ENCODE measurements at regions not wholly inside any gene's neighbourhood (a gene's known extent, or its start where the extent isn't known, plus 50 kb on each side); places are given as distances from the start of the nearest gene placed in this dataset.
"Not testable (repeated sequence)": the region's sequence is repeated elsewhere in the genome, so short reads cannot be mapped to it uniquely, and the experiment has no call there.

DNA sequence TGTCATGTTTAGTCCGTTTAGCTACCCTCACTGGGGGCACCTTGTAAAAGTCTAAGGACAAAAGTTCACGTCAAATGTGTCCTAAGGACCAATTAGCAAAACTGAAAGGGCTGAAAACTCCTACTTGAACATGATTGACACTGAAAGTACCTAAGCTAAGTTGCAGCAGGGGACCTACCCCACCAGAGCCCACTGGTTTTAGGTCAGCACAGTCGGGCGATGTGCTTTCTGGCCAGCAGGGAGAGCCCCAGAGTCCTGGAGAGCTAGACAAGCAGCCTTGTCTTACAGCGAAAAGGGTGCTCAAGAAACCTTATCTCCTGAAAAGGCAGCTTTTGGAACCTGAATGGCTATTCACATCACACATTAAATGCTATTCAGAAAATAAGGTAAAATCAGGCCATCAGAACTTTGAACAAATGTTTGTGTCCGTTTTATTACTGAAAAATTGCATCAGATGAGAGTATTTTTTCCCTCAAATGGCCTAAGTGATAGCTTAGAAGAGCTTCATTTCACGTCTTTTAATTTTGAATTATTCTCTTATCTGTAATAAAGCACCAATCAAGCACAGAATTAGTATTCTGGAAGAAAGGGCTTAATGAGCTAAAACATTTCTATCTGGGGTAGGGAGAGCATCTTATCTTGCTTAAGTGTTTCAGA lies 52.2 kb upstream of the MKI67 start:
- no peak for DNase-seq

GRCh38 chr10:128180843-128181242 lies 54.6 kb upstream of the MKI67 start:
- no peak for DNase-seq

DNA sequence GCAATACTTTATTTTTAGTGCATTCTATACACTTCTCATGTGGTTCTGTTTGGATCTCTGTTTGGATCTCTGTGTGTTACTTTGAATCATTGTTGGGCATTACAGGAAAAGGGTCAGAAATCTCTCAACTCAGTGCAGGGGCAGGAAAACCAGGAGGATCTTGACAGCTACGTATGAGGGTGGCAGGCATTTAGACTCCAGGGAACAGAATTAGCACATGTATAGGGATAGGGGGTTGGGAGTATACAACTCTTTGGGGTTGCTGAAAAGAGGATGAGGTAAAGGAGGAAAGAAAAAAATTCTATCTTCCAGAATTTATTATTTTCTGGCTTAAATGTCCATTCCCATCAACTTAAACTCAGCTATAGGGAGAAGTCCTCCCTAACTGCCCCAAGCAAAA lies 59.4 kb upstream of the MKI67 start:
- DNase-seq: no peak

GRCh38 chr10:128186959-128187787 lies 61.0 kb upstream of the MKI67 start:
- DNase-seq: no peak

DNA sequence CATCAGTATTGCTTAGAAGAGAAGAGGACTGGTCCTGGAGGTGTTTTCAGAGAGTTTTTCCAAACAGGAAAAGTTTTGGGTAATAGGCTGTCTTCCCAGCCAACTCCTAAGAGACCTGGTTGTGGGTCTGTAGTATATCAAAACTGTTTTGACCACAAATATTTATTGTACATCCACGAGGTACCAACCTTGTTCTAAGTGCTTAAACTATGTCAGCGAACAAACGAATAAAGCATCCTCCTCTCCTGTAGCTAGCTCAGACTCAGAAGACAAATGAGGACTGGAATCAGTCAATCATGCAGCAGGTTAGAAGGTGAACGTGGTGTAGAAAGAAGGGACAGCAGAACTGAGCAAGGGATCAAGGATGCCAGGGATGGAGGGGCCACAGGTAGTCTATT lies 61.6 kb upstream of the MKI67 start:
- no peak for DNase-seq

DNA sequence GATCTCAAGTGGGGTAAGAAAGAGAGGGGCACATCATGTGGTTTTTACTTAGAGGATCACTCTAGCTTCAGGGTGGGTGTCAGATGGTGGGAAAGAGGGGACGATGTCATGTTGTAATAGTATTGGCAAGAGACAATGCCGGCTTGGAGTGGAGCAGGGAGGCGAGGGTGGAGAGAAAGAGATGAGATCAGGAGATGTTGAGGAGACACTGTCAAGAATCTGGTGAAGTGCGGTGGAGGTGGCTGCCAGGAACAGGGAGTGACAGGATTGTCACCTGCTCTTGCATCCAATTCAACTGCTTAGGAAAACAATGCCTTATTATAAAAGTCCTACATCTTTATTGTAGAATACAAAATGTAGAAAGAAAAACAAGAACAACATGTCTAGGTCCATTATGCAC lies 63.0 kb upstream of the MKI67 start:
- DNase-seq: no peak

DNA sequence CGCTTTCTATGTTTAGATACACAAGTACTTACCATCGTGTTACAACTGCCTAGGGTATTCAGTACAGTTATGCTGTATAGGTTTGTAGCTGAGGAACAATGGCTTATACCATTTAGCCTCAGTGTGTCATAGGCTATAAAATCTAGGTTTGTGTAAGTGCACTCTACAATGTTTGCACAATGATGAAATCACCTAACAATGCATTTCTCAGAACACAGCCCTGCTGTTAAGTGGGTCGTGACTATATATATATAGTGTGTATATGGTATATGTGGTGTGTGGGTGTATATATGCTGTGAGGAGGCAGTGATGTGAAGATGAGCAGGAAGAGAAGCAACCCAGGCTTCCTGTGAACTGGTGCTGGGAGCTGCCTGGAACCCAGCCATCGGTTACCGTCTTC lies 65.6 kb upstream of the MKI67 start:
- DNase-seq: no peak

- DNase-seq: not testable (repeated sequence)
These were observed 75.6 kb upstream of the MKI67 start for GRCh38 chr10:128201826-128202225.

DNA sequence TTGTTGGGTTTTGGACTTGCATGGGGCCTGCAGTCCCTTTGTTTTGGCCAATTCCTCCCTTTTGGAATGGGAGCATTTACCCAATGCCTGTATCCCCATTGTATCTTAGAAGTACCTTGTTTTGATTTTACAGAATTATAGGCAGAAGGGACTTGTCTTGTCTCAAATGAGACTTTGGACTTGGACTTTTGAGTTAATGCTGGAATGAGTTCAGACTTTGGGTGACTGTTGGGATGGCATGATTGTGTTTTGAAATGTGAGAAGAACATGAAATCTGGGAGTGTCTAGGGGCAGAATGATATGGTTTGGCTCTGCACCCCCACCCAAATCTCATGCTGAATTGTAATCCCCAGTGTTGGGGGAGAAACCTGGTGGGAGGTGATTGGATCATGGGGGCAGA lies 76.8 kb upstream of the MKI67 start:
- DNase-seq: no peak

- DNase-seq: not testable (repeated sequence)
These were observed 79.4 kb upstream of the MKI67 start for GRCh38 chr10:128205591-128205990.

GRCh38 chr10:128206676-128207075 lies 80.5 kb upstream of the MKI67 start:
- no peak for DNase-seq

DNA sequence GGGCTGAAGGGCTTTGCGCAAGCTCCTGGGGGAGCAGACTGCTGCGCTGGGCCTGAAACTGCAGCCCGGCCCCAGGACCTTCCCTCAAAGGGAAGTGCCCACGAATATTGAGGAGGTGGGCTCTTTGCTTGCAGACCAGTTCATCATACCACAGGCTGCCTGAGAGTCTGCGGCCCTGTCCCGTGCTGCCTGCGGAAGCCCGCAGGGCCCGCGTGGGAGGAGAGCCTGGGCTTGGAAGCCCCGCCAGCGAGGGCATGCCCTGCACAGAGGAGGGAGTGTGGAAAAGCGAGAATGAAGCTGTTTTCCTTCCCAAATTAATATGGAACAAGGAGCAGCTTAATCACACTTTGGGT lies 83.6 kb upstream of the MKI67 start:
- no peak for DNase-seq

DNA sequence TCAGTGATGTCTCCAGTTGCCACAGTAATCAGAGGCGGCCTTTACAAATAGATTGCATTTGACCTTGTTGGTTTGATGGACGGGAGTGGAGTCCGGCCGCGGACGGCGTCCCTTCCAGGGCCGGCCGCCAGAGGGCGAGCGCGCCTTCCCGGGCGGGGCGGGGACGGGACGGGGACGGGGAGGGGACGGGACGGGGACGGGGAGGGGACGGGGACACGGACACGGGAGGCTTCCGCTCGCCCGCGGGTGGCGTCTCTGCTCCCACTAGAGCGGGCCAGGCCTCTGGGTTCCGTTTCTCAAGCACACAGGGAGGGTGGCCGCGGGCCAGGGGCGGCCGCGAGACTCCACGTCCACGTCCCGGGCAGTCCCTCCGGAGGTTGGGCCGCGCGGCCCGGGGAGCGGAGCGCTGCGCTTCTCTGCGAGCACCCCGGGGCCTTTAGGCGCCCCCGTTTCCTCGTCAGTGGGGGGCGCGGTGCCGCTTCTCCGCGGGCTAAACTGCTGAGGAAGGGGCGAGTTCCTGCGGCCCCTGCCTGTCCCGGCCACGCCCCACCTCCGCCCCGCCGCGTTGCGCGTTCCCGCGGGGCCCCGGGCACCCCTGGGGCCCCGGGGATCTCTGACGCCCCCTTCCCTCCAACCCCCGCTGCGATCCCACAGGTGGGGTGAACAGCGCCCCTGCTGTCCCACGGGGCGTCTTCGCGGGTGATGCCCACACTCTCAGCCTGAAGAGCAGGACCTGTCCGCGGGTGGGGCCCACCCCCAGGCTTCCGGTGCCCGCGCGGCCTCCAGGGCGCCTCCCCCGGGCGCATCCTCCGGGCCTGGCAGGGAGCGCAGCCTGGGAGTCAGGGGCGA lies 84.2 kb upstream of the MKI67 start:
- DNase-seq: peak; percentile 16

DNA sequence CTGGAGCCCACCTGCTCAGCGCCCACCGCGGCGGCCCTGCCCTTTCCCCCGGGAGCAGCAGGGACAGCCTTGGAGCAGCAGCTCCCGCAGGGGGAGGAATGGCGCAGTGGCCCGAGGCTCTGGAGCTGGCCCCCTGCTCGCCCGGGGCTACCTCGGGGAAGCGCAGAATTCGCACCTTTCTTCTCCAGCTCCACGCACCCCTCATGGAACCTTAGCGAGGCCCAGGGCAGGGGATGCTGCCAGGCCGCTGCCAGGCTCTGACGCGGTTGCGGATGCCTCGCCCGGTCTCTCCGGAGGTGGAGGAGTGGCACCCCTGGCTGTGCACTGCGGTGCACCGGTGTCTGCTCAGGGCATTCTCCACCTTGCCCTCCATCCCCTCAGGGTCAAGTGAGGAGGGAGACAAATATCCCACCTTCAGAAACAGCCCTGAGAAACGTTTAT lies 84.9 kb upstream of the MKI67 start:
- DNase-seq: no peak

DNA sequence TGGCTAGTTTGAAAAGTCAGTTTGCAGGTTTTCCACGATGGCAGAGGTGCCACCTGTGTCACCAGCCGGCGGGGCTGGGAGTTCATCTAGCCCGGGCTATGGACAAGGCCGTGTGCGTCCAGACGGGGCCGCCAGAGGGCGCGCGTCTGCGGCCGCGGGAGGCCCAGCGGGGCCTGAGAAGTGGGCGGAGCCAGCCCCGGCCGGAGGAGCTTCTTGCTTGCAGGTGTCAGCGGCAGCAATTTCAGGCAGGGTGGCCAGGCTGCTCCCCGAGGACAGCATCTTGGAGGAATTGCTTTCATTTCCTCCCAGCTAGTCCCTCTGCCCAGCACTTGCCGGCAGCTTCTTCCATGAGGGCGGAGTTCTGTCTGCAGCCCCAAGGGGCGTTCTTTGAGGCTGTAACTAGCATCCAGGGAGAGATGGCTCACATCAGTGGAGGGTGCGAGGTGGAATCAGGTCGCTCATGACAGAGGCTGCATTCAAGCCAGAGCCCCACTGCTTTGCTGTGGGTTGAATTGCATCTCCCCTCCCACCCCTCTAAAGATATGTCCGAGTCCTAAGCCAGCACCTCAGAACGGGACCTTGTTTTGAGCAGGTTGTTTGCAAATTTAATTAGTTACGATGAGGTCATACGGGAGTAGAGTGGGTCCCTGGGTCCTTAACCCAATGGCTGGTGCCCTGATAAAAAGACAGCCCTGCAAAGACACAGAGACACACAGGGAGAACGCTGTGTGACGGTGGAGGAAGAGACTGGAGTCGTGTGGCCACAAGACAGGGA lies 85.9 kb upstream of the MKI67 start:
- DNase-seq: peak; percentile 21

DNA sequence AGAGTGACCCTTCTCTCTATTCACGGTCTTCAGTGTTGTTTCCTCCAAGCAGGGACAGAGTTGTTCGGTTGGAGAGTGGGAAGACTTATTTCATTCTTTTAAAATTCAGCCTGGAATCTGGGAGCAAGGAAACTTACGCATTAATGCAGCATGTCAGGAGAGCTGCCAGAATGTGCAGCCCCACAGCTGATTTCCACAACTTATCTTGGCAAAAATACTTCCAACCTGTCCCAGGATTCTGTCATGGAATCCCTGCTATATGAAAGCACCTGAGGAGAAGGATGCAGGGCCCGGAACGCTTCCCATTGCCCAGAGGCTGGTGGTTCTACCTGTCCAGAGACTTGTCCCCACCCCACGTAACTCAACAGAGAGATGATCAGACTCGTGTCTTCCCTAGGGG lies 86.9 kb upstream of the MKI67 start:
- DNase-seq: no peak

- no peak for DNase-seq
These were observed 89.5 kb upstream of the MKI67 start for GRCh38 chr10:128215733-128216132.

- no peak for DNase-seq
These were observed 90.9 kb upstream of the MKI67 start for GRCh38 chr10:128217136-128217535.

GRCh38 chr10:128218161-128218560 lies 91.9 kb upstream of the MKI67 start:
- DNase-seq: no peak

GRCh38 chr10:128219295-128219694 lies 93.1 kb upstream of the MKI67 start:
- no peak for DNase-seq

DNA sequence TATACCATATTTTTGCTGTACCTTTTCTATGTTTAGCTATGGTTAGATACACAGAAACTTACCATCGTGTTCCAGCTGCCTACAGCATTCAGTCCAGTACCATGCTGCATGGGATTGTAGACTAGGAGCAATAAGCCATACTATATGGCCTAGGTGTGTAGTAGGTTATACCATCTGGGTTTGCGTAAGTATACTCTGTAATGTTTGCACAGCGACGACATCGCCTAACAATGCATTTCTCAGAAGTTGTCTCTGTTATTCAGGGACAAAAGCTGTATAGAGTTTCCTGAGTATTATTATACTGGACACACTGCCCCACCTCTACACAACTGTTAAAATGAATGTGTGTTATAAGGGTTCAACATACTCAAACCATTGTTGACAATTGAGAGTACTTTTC lies 93.8 kb upstream of the MKI67 start:
- no peak for DNase-seq

- DNase-seq: no peak
These were observed 94.9 kb upstream of the MKI67 start for GRCh38 chr10:128221117-128221516.
